Activated T-helper 17 cell treated with anti-CD3 and anti-CD28 coated beads, Interleukin-2, amount 50 U/mL, for 72 hours (primary cell): ENCODE measurements at regions not wholly inside any gene's neighbourhood (a gene's known extent, or its start where the extent isn't known, plus 50 kb on each side); places are given as distances from the start of the nearest gene placed in this dataset.
"Not testable (repeated sequence)": the region's sequence is repeated elsewhere in the genome, so short reads cannot be mapped to it uniquely, and the experiment has no call there.

Experiments used
- ATAC-seq: fragments of 150-1000 bp; cut with Tn5 transposase; replicated peaks from 2 replicates; pipeline ENCODE4 v1.10.0; 2021; ENCODE audit warnings: mild to moderate bottlenecking, moderate library complexity
- H3K27ac Mint-ChIP-seq: one replicate; pipeline ENCODE4 v1.8.0; 2022; ENCODE audit warnings: mixed read lengths
- H3K27me3 Mint-ChIP-seq: one replicate; pipeline ENCODE4 v1.8.0; 2022; ENCODE audit warnings: mixed read lengths
- H3K36me3 Mint-ChIP-seq: one replicate; pipeline ENCODE4 v1.8.0; 2022; ENCODE audit warnings: low read depth, mild to moderate bottlenecking, mixed read lengths
- H3K4me1 Mint-ChIP-seq: one replicate; pipeline ENCODE4 v1.8.0; 2022; ENCODE audit warnings: mixed read lengths
- H3K4me3 Mint-ChIP-seq: one replicate; pipeline ENCODE4 v1.8.0; 2022; ENCODE audit warnings: mild to moderate bottlenecking, mixed read lengths
- H3K9me3 Mint-ChIP-seq: one replicate; pipeline ENCODE4 v1.8.0; 2022; ENCODE audit warnings: mixed read lengths

- no peak for ATAC-seq
- no peaks in the 10 kb centered on the region for H3K36me3 Mint-ChIP-seq
- no peak overlapping the region for H3K4me3 Mint-ChIP-seq
- H3K4me1 Mint-ChIP-seq: no peaks in the 10 kb centered on the region
- no peaks in the 10 kb centered on the region for H3K9me3 Mint-ChIP-seq
- no peak overlapping the region for H3K27ac Mint-ChIP-seq
- H3K27me3 Mint-ChIP-seq: no peaks in the 10 kb centered on the region
These were observed 935.2 kb downstream of the TRAM1L1 start for GRCh38 chr4:116150152-116150551.

- Mint-ChIP-seq H3K36me3 (no peaks in the 10 kb centered on the region), H3K9me3 (no peaks in the 10 kb centered on the region), H3K27ac (no peak overlapping the region)
These were observed 942.2 kb downstream of the TRAM1L1 start for GRCh38 chr4:116143198-116143597.

GRCh38 chr4:116132946-116133345, 952.4 kb downstream of the TRAM1L1 start:
- Mint-ChIP-seq H3K9me3 (no peaks in the 10 kb centered on the region), H3K4me1 (no peaks in the 10 kb centered on the region), H3K4me3 (no peak overlapping the region), H3K27ac (no peak overlapping the region), H3K36me3 (no peaks in the 10 kb centered on the region), H3K27me3 (no peaks in the 10 kb centered on the region)
- ATAC-seq: no peak

More at GRCh38 chr4:116143198-116143597, 942.2 kb downstream of the TRAM1L1 start:
- no peak for ATAC-seq
- Mint-ChIP-seq H3K27me3 (no peaks in the 10 kb centered on the region), H3K4me3 (no peak overlapping the region), H3K4me1 (no peaks in the 10 kb centered on the region)

GRCh38 chr4:116126794-116127193, 958.6 kb downstream of the TRAM1L1 start:
- H3K36me3 Mint-ChIP-seq: no peaks in the 10 kb centered on the region
- no peak overlapping the region for H3K27ac Mint-ChIP-seq
- no peak overlapping the region for H3K4me3 Mint-ChIP-seq
- ATAC-seq: no peak
- H3K27me3 Mint-ChIP-seq: no peaks in the 10 kb centered on the region
- H3K9me3 Mint-ChIP-seq: no peaks in the 10 kb centered on the region
- H3K4me1 Mint-ChIP-seq: no peaks in the 10 kb centered on the region

- Mint-ChIP-seq H3K4me1 (no peaks in the 10 kb centered on the region), H3K9me3 (no peaks in the 10 kb centered on the region), H3K27me3 (no peaks in the 10 kb centered on the region), H3K36me3 (no peaks in the 10 kb centered on the region), H3K27ac (no peak overlapping the region), H3K4me3 (no peak overlapping the region)
- ATAC-seq: no peak
These were observed 963.3 kb downstream of the TRAM1L1 start for GRCh38 chr4:116122124-116122523.

- Mint-ChIP-seq H3K27me3 (no peaks in the 10 kb centered on the region), H3K36me3 (no peaks in the 10 kb centered on the region), H3K9me3 (no peaks in the 10 kb centered on the region), H3K4me3 (no peak overlapping the region), H3K27ac (no peak overlapping the region), H3K4me1 (no peaks in the 10 kb centered on the region)
- no peak for ATAC-seq
These were observed 967.2 kb downstream of the TRAM1L1 start for GRCh38 chr4:116118221-116118620.

- not testable (repeated sequence) for H3K27me3 Mint-ChIP-seq, H3K4me1 Mint-ChIP-seq, H3K9me3 Mint-ChIP-seq, H3K4me3 Mint-ChIP-seq, H3K36me3 Mint-ChIP-seq, H3K27ac Mint-ChIP-seq, ATAC-seq
These were observed 972.5 kb downstream of the TRAM1L1 start for GRCh38 chr4:116112861-116113260.

GRCh38 chr4:116110713-116111112, 974.7 kb downstream of the TRAM1L1 start:
- ATAC-seq: no peak
- Mint-ChIP-seq H3K36me3 (no peaks in the 10 kb centered on the region), H3K4me1 (no peaks in the 10 kb centered on the region), H3K27me3 (no peaks in the 10 kb centered on the region), H3K27ac (no peak overlapping the region), H3K9me3 (no peaks in the 10 kb centered on the region), H3K4me3 (no peak overlapping the region)

- no peaks in the 10 kb centered on the region for H3K4me1 Mint-ChIP-seq
- no peak overlapping the region for H3K27ac Mint-ChIP-seq
- H3K4me3 Mint-ChIP-seq: no peak overlapping the region
- H3K36me3 Mint-ChIP-seq: no peaks in the 10 kb centered on the region
- H3K9me3 Mint-ChIP-seq: no peaks in the 10 kb centered on the region
- ATAC-seq: no peak
- no peaks in the 10 kb centered on the region for H3K27me3 Mint-ChIP-seq
These were observed 976.8 kb downstream of the TRAM1L1 start for GRCh38 chr4:116108606-116109005.

- Mint-ChIP-seq H3K4me1 (no peaks in the 10 kb centered on the region), H3K27ac (no peak overlapping the region), H3K4me3 (no peak overlapping the region), H3K27me3 (no peaks in the 10 kb centered on the region), H3K36me3 (no peaks in the 10 kb centered on the region), H3K9me3 (peaks cover 14% of the 10 kb centered on the region)
- ATAC-seq: no peak
These were observed 984.1 kb downstream of the TRAM1L1 start for GRCh38 chr4:116101321-116101720.

- Mint-ChIP-seq H3K27ac (no peak overlapping the region), H3K36me3 (no peaks in the 10 kb centered on the region), H3K4me3 (no peak overlapping the region), H3K27me3 (no peaks in the 10 kb centered on the region), H3K4me1 (no peaks in the 10 kb centered on the region), H3K9me3 (peaks cover 14% of the 10 kb centered on the region)
- ATAC-seq: no peak
These were observed 985.8 kb downstream of the TRAM1L1 start for GRCh38 chr4:116099596-116099995.

GRCh38 chr4:116097353-116097752, 983.9 kb upstream of the NDST4 start:
- not testable (repeated sequence) for H3K27ac Mint-ChIP-seq, ATAC-seq, H3K4me1 Mint-ChIP-seq, H3K36me3 Mint-ChIP-seq, H3K27me3 Mint-ChIP-seq, H3K4me3 Mint-ChIP-seq
- peaks cover 14% of the 10 kb centered on the region for H3K9me3 Mint-ChIP-seq

GRCh38 chr4:116092961-116093360, 979.5 kb upstream of the NDST4 start:
- Mint-ChIP-seq H3K4me1 (no peaks in the 10 kb centered on the region), H3K4me3 (no peak overlapping the region), H3K9me3 (peaks cover 5% of the 10 kb centered on the region), H3K27me3 (no peaks in the 10 kb centered on the region), H3K27ac (no peak overlapping the region), H3K36me3 (no peaks in the 10 kb centered on the region)
- no peak for ATAC-seq

- Mint-ChIP-seq H3K4me1 (no peaks in the 10 kb centered on the region), H3K4me3 (no peak overlapping the region), H3K36me3 (no peaks in the 10 kb centered on the region), H3K27ac (no peak overlapping the region), H3K27me3 (no peaks in the 10 kb centered on the region), H3K9me3 (no peaks in the 10 kb centered on the region)
- ATAC-seq: no peak
These were observed 975.4 kb upstream of the NDST4 start for GRCh38 chr4:116088771-116089170.

- no peak overlapping the region for H3K4me3 Mint-ChIP-seq
- peaks cover 8% of the 10 kb centered on the region for H3K9me3 Mint-ChIP-seq
- no peaks in the 10 kb centered on the region for H3K36me3 Mint-ChIP-seq
- H3K27ac Mint-ChIP-seq: no peak overlapping the region
- H3K4me1 Mint-ChIP-seq: no peaks in the 10 kb centered on the region
- no peak for ATAC-seq
- no peaks in the 10 kb centered on the region for H3K27me3 Mint-ChIP-seq
These were observed 969.5 kb upstream of the NDST4 start for GRCh38 chr4:116082808-116083366.

GRCh38 chr4:116073051-116073450, 959.6 kb upstream of the NDST4 start:
- no peak for ATAC-seq
- no peaks in the 10 kb centered on the region for H3K36me3 Mint-ChIP-seq
- H3K9me3 Mint-ChIP-seq: peaks cover 10% of the 10 kb centered on the region
- no peak overlapping the region for H3K27ac Mint-ChIP-seq
- no peaks in the 10 kb centered on the region for H3K27me3 Mint-ChIP-seq
- H3K4me3 Mint-ChIP-seq: no peak overlapping the region
- H3K4me1 Mint-ChIP-seq: no peaks in the 10 kb centered on the region
